ENCODE measurements at regions not wholly inside any gene's neighbourhood (a gene's known extent, or its start where the extent isn't known, plus 50 kb on each side); places are given as distances from the start of the nearest gene placed in this dataset.

DNA sequence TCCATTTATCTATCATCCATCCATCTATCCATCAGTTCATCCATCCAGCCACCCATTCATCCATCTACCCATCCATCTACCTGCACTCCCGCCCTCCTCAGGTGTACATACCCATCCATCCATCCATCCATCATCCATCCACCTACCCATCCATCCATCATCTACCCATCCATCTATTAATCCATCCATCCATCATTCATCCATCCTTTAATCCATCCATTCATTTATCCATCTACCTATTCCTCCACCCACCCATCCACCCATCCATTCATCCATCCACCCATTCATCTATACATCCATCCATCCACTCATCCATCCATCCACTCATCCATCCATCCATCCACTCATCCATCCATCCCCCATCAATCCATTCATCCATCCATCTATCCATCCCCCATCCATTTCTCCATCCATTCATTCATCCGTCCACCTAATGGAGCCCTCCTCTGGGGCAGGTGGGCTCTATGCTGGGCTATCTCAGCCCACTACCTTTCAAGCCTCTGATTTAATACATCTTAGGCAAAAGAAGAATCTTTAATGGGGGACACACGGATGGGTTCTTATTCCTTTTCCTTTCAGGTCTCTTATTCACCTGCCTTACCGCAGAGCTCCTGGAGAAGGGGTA, 178.9 kb downstream of the URI1 start (continued):
- TF ChIP-seq MCM3 (IDR thresholded peaks at IDR 0.05) (no peak), CCAR2 (IDR thresholded peaks at IDR 0.05; ENCODE audit: low read depth, low read length) (no peak), NFATC3 (IDR thresholded peaks at IDR 0.05) (no peak), BDP1 (IDR thresholded peaks at IDR 0.05; ENCODE audit: insufficient read depth, insufficient read length) (no peak), ETV6 (IDR thresholded peaks at IDR 0.05; ENCODE audit: borderline replicate concordance in 1 of 2, low read depth in 2 of 2, low read length in 1 of 2) (no peak), ETV6 (CRISPR knock-in tag; IDR thresholded peaks at IDR 0.05; ENCODE audit: borderline replicate concordance) (no peak), PTTG1 (tag; IDR thresholded peaks at IDR 0.05; ENCODE audit: low read depth) (no peak), SMAD3 (CRISPR knock-in tag; conservative IDR thresholded peaks at IDR 0.05) (no peak), RBM34 (IDR thresholded peaks at IDR 0.05; ENCODE audit: borderline replicate concordance, insufficient read depth, low read length) (no peak), TEAD4 (IDR thresholded peaks at IDR 0.05; ENCODE audit: low read length) (no peak), TEAD4 (CRISPR knock-in tag; IDR thresholded peaks at IDR 0.05; ENCODE audit: borderline replicate concordance) (no peak), HDAC1 (IDR thresholded peaks at IDR 0.05) (no peak)
- TF ChIP-seq, protein P1, sequence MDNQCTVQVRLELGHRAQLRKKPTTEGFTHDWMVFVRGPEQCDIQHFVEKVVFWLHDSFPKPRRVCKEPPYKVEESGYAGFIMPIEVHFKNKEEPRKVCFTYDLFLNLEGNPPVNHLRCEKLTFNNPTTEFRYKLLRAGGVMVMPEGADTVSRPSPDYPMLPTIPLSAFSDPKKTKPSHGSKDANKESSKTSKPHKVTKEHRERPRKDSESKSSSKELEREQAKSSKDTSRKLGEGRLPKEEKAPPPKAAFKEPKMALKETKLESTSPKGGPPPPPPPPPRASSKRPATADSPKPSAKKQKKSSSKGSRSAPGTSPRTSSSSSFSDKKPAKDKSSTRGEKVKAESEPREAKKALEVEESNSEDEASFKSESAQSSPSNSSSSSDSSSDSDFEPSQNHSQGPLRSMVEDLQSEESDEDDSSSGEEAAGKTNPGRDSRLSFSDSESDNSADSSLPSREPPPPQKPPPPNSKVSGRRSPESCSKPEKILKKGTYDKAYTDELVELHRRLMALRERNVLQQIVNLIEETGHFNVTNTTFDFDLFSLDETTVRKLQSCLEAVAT (IDR thresholded peaks at IDR 0.05) = no peak

Data from K562 (cell line).